GM18508 (cell line): ENCODE measurements at regions not wholly inside any gene's neighbourhood (a gene's known extent, or its start where the extent isn't known, plus 50 kb on each side); places are given as distances from the start of the nearest gene placed in this dataset.
"Not testable (repeated sequence)": the region's sequence is repeated elsewhere in the genome, so short reads cannot be mapped to it uniquely, and the experiment has no call there.

Experiments used
- ATAC-seq: cut with Tn5 transposase; IDR thresholded peaks from one replicate; pipeline ENCODE4 v1.9.1; 2021; ENCODE audit warnings: moderate number of reproducible peaks; ENCODE audit not compliant: insufficient read depth, unreplicated experiment

- ATAC-seq, result no peak
Measured at GRCh38 chr7:108627476-108628051, 57.9 kb downstream of the DNAJB9 start.

- ATAC-seq, result no peak
Measured at GRCh38 chr7:108628678-108629077, 59.0 kb downstream of the DNAJB9 start.

GRCh38 chr7:108629651-108630400, 60.2 kb downstream of the DNAJB9 start:
- no peak for ATAC-seq

- ATAC-seq, result no peak
Measured at GRCh38 chr7:108634036-108634435, 64.4 kb downstream of the DNAJB9 start.

DNA sequence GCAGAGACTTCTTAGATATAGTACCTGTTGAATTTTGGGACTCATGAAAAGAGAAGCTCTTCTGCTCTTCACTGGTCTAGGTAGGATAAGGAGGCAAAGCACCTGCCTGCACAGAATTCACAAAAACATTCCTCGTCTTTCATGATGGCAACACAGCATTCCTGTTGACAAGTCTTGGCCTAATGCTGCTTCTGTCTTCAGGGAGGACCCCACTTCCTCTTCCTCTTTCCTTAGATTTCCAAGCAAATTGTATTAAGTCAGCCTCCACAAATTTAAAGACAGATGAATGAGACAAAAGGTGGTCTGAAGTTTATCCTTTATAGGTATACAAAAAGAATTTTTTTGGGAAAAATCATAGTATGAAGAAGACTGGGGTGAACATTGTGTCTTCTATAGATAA, 64.9 kb downstream of the DNAJB9 start:
- no peak for ATAC-seq

DNA sequence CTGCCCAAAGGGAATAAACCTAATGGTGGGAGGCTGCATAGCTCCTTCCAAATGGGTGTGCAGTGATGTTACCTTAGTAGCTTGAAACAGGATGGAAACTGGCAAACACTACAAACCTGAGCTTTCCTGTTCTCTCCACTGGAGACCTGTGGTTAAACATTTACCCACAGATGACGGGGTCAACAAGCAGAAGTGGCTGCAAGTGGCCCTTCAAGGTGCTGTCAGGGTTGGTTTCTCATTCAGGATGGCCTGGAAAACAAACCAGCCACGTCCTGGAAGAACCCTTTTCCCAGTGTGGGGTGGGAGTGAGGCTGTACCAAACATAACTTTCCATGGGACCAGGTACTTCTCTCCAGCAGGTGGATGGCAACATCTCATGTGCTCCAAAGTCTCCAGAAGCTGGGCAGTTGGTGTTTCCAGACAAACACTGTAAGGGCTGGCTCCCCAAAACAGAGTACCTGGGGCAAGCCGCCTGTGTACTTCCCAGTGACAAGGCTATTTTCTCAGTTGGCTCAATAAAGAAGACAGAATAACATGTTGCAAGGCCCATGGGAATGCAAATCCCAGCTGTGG, 67.5 kb downstream of the DNAJB9 start:
- ATAC-seq, result no peak

- ATAC-seq, result no peak
Measured at GRCh38 chr7:108642126-108642525, 72.5 kb downstream of the DNAJB9 start.

DNA sequence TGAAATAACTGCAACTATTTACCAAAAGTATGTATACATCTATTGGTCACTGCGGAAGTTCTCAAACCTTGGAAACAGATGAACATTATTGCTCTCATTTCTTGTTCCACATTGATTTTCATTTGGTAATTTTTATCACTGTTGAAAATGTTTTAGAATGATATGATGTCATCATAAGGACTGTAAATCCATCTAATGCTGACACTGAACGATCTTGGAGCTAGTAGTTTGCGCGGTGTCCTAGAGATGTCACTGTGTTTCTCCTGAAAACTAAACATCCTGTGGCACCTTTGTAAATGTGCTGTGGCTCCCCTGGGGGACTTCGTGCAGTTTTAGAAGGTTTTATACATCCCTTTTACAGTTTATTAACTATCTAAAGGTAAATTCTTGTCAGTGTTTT, 73.5 kb downstream of the DNAJB9 start:
- ATAC-seq, result no peak

DNA sequence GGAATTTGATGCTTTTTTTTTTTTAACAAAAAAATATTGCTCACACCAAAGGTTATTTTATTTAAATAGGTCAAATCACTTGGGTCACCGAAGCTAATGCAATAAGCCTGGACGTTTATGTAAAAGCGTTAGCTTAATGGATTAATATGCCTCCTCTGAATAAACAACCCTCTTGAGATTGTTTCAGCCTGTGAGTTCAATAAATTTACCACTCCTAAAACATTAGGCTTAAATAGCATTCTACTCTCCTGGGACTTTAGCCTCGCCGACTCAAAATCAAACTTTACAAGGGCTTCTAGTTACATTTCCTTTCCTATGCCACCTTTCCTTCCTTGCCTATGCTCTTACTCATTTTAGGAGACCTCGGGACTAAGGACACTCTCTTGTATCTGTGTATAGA, 79.3 kb downstream of the DNAJB9 start:
- ATAC-seq, result no peak

DNA sequence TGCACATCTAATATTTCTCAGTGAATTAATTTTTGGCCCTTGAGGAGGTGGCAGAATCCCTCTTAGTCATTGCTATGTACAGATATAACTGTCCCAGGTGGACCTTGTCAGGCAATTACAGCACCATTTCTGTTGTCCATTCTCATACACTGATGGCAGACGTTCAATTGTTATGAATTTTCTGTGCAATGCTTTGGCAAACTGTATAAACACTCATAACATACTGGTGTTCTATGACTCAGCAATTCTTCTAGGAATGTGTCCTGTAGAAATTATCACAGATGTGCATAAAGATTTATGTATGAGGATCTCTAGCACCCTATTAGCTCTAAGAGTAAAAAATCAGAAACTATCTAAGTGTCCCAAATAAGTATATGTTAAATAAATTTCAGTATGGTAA, 80.8 kb downstream of the DNAJB9 start:
- ATAC-seq, result no peak

DNA sequence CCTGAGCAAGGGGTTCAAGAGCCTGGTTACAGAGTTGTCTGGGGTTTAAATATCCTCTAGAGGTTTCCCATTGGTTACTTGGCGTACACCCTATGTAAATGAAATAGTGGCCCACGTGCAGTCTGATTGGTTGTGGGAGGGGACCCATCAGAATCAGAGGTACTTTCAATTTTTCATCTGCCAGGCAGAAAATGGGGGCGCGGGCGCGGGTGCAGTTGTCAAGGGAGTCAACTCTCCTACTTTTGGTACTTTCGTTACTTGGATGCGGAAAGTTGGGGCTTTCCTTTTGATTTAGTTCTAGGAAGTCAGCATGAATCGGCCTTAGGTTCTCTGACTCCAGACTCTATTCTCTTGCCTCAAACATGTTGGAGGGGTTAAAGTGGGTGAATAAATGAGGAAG, 83.2 kb downstream of the DNAJB9 start:
- no peak for ATAC-seq

- no peak for ATAC-seq
Measured at GRCh38 chr7:108653526-108653925, 83.9 kb downstream of the DNAJB9 start.

DNA sequence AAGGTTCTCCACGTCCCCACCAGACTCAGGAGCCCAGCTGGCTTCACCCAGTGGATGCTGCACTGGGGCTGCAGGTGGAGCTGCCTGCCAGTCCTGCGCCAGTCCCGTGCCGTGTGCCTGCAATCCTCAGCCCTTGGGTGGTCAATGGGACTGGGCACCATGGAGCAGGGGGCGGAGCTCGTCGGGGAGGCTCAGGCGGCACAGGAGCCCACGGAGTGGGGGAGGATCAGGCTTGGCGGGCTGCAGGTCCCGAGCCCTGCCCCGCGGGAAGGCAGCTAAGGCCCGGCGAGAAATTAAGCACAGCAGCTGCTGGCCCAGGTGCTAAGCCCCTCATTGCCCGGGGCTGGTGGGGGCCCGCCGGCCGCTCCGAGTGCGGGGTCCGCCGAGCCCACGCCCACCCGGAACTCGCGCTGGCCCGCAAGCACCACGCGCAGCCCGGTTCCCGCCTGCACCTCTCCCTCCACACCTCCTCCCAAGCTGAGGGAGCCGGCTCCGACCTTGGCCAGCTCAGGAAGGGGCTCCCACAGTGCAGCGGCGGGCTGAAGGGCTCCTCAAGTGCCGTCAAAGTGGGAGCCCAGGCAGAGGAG, 87.6 kb downstream of the DNAJB9 start:
- not testable (repeated sequence) for ATAC-seq

- ATAC-seq, result no peak
Measured at GRCh38 chr7:108659261-108659660, 89.6 kb downstream of the DNAJB9 start.

- no peak for ATAC-seq
Measured at GRCh38 chr7:108659867-108660266, 90.2 kb downstream of the DNAJB9 start.

DNA sequence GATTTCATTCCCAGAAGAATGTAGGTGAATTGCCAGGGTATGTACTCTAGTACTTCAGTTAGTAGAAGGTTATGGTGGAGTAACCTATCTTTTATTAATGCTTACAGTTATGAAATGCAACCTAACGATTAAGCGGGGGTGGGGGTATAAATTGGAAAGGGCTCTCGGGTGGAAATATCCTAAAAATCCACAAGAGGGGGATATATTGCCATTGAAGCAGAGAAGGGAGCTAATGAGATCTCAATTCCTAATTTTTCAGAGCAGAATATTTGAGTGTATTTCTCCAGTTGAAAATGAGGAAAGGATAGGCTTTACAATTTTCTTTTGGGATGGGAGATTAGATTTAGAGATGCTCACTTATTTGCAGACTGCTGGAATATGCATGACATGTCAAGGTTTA, 90.8 kb downstream of the DNAJB9 start:
- no peak for ATAC-seq

GRCh38 chr7:108662783-108663362, 93.2 kb downstream of the DNAJB9 start:
- no peak for ATAC-seq

- ATAC-seq, result no peak
Measured at GRCh38 chr7:108663701-108664100, 94.0 kb downstream of the DNAJB9 start.

GRCh38 chr7:108667216-108667615, 97.5 kb downstream of the DNAJB9 start:
- no peak for ATAC-seq

GRCh38 chr7:108669958-108670357, 100.3 kb downstream of the DNAJB9 start:
- no peak for ATAC-seq

- ATAC-seq, result not testable (repeated sequence)
Measured at GRCh38 chr7:108673699-108674098, 104.0 kb downstream of the DNAJB9 start.
